PFSK-1 (cell line): ENCODE measurements at regions not wholly inside any gene's neighbourhood (a gene's known extent, or its start where the extent isn't known, plus 50 kb on each side); places are given as distances from the start of the nearest gene placed in this dataset.

Experiments used
- POLR2AphosphoS5 ChIP-seq: IDR thresholded peaks from 2 replicates; pipeline ENCODE4 v1.6.1; 2012; ENCODE audit warnings: low read depth, mild to moderate bottlenecking, control low read depth, low read length, moderate library complexity
- REST ChIP-seq, 2 experiments: IDR thresholded peaks; 2 replicates each; pipeline versions ENCODE4 v1.6.1 to v1.8.0; 2011 to 2012; ENCODE audit warnings: low read depth in 2 of 2, low read length in 2 of 2, control low read depth in 1 of 2, inconsistent platforms in 1 of 2, mild to moderate bottlenecking in 1 of 2, moderate library complexity in 1 of 2; ENCODE audit not compliant: insufficient read depth in 1 of 2

GRCh38 chr9:91059713-91060112 lies 258.1 kb downstream of the SYK start:
- no peak for TF ChIP-seq POLR2AphosphoS5
- TF ChIP-seq REST (IDR thresholded peaks at IDR 0.05; ENCODE audit: insufficient read depth in 1 of 2, low read depth in 2 of 2, low read length in 2 of 2) = no peak
